GM12872 (cell line): ENCODE measurements at regions not wholly inside any gene's neighbourhood (a gene's known extent, or its start where the extent isn't known, plus 50 kb on each side); places are given as distances from the start of the nearest gene placed in this dataset.

ENCODE experiments used
- TF ChIP-seq, protein P1 (sequence below): IDR thresholded peaks from 3 replicates; pipeline ENCODE4 v1.5.1; 2011; ENCODE audit warnings: low read depth, mild to moderate bottlenecking, low read length, moderate library complexity; ENCODE audit not compliant: insufficient read depth

DNA sequence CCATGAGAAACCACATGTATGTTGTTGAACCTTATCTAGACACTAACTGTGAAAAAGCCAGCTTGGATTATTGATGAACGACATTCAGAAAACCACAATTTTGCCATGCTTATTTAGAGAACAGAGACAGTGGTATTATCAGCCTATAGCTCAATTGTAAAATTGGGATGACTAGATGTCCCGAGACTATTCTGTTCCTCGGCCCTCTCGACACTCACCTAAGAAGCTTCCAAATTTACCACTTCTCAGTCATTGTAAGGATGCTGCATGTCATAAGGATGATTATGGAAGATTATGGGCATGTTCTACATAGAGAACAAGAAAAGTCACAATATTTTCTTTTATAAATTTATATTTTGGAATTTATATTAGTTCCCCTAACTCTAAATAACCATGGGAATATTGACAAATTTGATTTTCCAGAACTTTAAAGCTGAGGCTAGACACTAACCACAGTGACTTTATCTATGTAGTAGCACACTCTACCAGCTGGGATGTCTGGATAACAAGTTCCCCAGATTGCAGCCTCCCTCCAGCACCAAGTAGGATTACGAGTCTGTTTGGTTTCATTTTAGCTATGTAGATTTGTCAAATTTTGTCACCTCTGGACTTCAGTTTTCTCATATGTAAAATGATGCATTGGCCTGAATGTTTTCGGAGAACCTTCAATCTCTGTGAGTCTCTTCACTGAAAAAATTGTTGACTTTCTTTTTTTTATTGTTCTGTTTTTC is 513.6 kb downstream of the IRS2 start:
- TF ChIP-seq, protein P1, sequence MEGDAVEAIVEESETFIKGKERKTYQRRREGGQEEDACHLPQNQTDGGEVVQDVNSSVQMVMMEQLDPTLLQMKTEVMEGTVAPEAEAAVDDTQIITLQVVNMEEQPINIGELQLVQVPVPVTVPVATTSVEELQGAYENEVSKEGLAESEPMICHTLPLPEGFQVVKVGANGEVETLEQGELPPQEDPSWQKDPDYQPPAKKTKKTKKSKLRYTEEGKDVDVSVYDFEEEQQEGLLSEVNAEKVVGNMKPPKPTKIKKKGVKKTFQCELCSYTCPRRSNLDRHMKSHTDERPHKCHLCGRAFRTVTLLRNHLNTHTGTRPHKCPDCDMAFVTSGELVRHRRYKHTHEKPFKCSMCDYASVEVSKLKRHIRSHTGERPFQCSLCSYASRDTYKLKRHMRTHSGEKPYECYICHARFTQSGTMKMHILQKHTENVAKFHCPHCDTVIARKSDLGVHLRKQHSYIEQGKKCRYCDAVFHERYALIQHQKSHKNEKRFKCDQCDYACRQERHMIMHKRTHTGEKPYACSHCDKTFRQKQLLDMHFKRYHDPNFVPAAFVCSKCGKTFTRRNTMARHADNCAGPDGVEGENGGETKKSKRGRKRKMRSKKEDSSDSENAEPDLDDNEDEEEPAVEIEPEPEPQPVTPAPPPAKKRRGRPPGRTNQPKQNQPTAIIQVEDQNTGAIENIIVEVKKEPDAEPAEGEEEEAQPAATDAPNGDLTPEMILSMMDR, result no peak

DNA sequence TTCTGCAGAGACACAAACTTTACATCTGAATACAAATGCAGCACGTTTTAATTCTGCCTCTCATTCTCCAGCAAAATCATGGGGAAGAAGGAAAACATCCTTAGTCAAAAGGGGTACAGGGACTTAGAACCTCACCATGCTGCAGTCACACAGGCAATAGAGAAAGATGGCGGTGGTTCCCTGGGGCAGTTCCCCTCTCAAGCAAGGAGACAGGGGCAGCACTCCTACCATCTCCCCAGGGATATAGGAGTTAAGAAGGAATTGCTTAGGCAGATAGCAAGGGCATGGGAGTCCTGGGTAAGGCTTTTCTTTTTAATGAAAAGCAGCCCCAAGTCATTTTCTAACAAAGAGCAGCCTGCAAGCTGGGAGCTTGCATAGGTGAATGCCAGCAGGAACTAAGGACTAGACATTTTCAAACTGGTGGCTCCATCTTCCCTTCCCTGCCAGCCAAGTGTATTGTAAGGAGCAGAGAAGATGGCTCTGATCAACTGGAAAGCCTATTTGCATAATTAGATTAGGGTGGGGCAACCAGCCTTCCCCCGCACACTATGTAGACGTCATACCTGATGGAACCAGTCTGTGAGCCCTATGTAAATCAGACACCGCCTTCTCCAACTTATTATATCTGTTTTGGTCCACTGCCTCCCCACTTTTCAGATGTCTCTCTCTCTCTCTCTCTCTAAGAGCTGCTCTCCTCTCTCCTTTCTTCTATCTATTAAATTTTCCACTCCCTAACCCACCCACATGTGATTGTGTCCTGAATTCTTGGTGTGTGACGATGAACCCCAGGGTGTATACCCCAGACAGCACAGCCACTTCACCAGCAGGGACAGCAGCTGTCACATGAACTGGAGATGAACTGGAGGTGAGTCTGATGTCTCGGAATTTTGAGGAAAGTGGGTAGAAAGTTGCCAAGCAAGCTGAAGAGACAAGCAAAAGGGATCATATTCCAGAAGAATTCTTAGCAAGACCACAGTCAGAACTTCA is 514.5 kb downstream of the IRS2 start:
- TF ChIP-seq, protein P1, result no peak

DNA sequence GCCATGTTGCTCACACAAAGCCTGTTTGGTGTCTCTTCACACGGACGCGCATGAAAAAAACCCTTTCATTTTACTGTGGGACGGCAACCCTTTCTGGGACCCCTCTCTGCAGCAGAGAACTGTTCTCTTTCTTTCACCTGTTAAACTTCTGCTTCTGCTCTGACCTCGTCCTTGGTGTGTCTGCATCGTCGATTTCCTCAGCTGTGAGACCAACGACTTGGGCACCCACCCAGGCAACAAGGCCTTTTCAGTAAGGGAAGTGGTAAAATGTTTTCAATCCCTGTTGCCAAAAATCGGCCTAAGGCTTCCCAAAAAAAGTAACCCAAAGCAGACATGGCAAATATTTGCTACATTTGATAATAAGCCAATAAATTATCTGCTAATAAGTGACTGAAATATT is 515.3 kb downstream of the IRS2 start:
- TF ChIP-seq, protein P1, result no peak
